ENCODE measurements at regions not wholly inside any gene's neighbourhood (a gene's known extent, or its start where the extent isn't known, plus 50 kb on each side); places are given as distances from the start of the nearest gene placed in this dataset.

DNA sequence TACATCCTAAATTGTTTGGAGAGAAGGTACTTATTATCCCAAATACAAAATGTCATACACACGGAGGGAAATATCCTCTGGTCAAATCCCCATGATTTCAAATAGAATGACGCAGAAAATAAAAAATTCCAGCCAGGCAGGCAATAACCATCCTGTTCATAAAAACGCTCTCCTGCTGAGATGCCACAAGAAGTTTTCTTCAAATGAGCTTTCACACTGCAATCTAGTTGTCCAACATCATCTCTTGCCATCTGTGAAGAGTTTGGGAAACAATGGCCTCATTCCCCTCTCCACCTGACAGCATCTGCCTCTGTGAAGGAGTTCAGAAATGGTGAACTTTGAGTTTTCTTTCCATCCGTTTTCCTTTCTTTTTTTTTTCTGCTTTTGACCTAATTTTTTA is 83.3 kb upstream of the SLC30A5 start:
- TF ChIP-seq, protein P1, sequence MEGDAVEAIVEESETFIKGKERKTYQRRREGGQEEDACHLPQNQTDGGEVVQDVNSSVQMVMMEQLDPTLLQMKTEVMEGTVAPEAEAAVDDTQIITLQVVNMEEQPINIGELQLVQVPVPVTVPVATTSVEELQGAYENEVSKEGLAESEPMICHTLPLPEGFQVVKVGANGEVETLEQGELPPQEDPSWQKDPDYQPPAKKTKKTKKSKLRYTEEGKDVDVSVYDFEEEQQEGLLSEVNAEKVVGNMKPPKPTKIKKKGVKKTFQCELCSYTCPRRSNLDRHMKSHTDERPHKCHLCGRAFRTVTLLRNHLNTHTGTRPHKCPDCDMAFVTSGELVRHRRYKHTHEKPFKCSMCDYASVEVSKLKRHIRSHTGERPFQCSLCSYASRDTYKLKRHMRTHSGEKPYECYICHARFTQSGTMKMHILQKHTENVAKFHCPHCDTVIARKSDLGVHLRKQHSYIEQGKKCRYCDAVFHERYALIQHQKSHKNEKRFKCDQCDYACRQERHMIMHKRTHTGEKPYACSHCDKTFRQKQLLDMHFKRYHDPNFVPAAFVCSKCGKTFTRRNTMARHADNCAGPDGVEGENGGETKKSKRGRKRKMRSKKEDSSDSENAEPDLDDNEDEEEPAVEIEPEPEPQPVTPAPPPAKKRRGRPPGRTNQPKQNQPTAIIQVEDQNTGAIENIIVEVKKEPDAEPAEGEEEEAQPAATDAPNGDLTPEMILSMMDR (IDR thresholded peaks at IDR 0.05), result no peak
- no peak for TF ChIP-seq ZFX (IDR thresholded peaks at IDR 0.05; ENCODE audit: borderline replicate concordance)
